ENCODE measurements at regions not wholly inside any gene's neighbourhood (a gene's known extent, or its start where the extent isn't known, plus 50 kb on each side); places are given as distances from the start of the nearest gene placed in this dataset.

GRCh38 chr3:67864587-67865183 lies 210.3 kb upstream of the SUCLG2 start:
- no peak for ATAC-seq

- ATAC-seq: no peak
These were observed 209.5 kb upstream of the SUCLG2 start for GRCh38 chr3:67863869-67864268.

- no peak for ATAC-seq
These were observed 206.0 kb upstream of the SUCLG2 start for GRCh38 chr3:67860429-67860828.

GRCh38 chr3:67858492-67858891 lies 204.1 kb upstream of the SUCLG2 start:
- ATAC-seq: no peak

- no peak for ATAC-seq
These were observed 202.3 kb upstream of the SUCLG2 start for GRCh38 chr3:67856718-67857117.

GRCh38 chr3:67854663-67855062 lies 200.3 kb upstream of the SUCLG2 start:
- no peak for ATAC-seq

- ATAC-seq: no peak
These were observed 199.1 kb upstream of the SUCLG2 start for GRCh38 chr3:67853520-67853919.

- ATAC-seq: no peak
These were observed 193.9 kb upstream of the SUCLG2 start for GRCh38 chr3:67848299-67848698.

- ATAC-seq: no peak
These were observed 191.8 kb upstream of the SUCLG2 start for GRCh38 chr3:67846166-67846565.

- ATAC-seq: no peak
These were observed 178.4 kb upstream of the SUCLG2 start for GRCh38 chr3:67832817-67833216.

GRCh38 chr3:67831262-67831661 lies 176.8 kb upstream of the SUCLG2 start:
- ATAC-seq: no peak

- ATAC-seq: no peak
These were observed 174.1 kb upstream of the SUCLG2 start for GRCh38 chr3:67828486-67829010.

GRCh38 chr3:67821135-67821534 lies 166.7 kb upstream of the SUCLG2 start:
- no peak for ATAC-seq

- ATAC-seq: no peak
These were observed 165.0 kb upstream of the SUCLG2 start for GRCh38 chr3:67819447-67819846.

GRCh38 chr3:67809370-67809935 lies 155.0 kb upstream of the SUCLG2 start:
- no peak for ATAC-seq

GRCh38 chr3:67808906-67809305 lies 154.5 kb upstream of the SUCLG2 start:
- ATAC-seq: no peak

- ATAC-seq: no peak
These were observed 150.2 kb upstream of the SUCLG2 start for GRCh38 chr3:67804578-67804977.

GRCh38 chr3:67804089-67804488 lies 149.7 kb upstream of the SUCLG2 start:
- ATAC-seq: no peak

- no peak for ATAC-seq
These were observed 144.0 kb upstream of the SUCLG2 start for GRCh38 chr3:67798412-67798811.

- ATAC-seq: no peak
These were observed 137.2 kb upstream of the SUCLG2 start for GRCh38 chr3:67791620-67792019.

GRCh38 chr3:67790043-67790442 lies 135.6 kb upstream of the SUCLG2 start:
- peak; percentile 52 for ATAC-seq

- no peak for ATAC-seq
These were observed 134.0 kb upstream of the SUCLG2 start for GRCh38 chr3:67788396-67788795.

- no peak for ATAC-seq
These were observed 129.2 kb upstream of the SUCLG2 start for GRCh38 chr3:67783281-67784250.

- ATAC-seq: no peak
These were observed 127.5 kb upstream of the SUCLG2 start for GRCh38 chr3:67781871-67782270.
